ENCODE measurements at regions not wholly inside any gene's neighbourhood (a gene's known extent, or its start where the extent isn't known, plus 50 kb on each side); places are given as distances from the start of the nearest gene placed in this dataset.

DNA sequence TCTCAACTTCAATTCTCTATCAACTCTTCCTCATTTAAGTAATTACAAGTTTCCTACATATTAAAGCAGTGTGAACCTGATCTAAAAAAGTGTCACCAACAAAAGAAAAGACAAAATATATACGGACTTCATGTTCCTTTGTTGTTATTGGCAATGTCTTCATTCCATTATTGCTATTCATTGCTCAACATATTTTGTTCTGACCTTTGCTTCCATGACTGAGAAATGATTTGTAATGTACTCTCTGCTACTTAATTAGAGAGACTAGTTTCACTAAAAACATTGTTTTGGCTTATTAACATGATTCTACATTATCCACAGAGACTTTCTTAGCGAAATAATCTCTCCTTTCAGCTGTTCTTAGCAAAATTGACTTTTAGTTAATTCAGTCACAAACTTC is 657.2 kb upstream of the ROBO1 start:
- no peak for DNase-seq
- H3K27ac ChIP-seq, result no peak overlapping the region
- no peak overlapping the region for H3K4me3 ChIP-seq (ENCODE audit: low read depth, low read length)
- H3K27me3 ChIP-seq (ENCODE audit: insufficient read depth, low read depth, severe bottlenecking), result no peaks in the 10 kb centered on the region
- no peak for TF ChIP-seq CTCF (IDR thresholded peaks at IDR 0.05; ENCODE audit: low read depth, low read length)
- no peaks in the 10 kb centered on the region for H3K9me3 ChIP-seq (ENCODE audit: severe bottlenecking)
- H3K36me3 ChIP-seq, result no peaks in the 10 kb centered on the region

DNA sequence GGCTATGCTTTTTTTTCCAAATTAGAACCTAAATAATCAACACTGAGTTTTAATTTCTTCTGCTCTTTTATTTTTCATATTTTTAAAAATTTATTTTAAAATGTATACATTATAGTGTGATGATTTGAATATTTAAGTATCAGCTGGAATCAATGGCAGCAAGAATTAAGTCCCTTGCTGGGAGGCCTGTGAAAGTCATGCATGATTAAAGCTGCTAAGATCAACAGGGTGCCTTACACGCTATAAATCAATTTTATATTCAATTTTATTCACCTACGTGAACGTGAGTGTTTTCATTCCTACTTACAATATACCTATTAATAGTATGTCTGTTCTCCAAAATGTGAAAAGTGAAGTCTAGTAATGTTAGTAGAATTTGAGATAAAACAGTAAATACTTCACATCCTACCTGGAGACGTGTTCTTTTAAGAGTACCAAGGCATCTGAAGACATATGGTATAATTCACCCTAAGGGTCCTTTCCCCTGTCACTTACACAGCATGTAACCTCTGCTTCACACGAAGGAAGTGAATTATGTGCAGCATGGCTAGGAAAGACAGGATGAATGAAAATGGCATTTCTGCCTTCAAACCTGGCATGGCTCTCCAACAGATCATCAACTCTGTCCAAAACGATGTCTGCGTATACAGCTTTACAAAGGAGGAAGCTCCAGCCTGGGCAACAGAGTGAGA is 640.4 kb upstream of the ROBO1 start:
- no peak for TF ChIP-seq CTCF (IDR thresholded peaks at IDR 0.05; ENCODE audit: low read depth, low read length)
- Histone ChIP-seq H3K27ac (no peak overlapping the region), H3K4me3 (ENCODE audit: low read depth, low read length) (no peak overlapping the region), H3K9me3 (ENCODE audit: severe bottlenecking) (no peaks in the 10 kb centered on the region), H3K27me3 (ENCODE audit: insufficient read depth, low read depth, severe bottlenecking) (no peaks in the 10 kb centered on the region), H3K36me3 (no peaks in the 10 kb centered on the region)
- no peak for DNase-seq

DNA sequence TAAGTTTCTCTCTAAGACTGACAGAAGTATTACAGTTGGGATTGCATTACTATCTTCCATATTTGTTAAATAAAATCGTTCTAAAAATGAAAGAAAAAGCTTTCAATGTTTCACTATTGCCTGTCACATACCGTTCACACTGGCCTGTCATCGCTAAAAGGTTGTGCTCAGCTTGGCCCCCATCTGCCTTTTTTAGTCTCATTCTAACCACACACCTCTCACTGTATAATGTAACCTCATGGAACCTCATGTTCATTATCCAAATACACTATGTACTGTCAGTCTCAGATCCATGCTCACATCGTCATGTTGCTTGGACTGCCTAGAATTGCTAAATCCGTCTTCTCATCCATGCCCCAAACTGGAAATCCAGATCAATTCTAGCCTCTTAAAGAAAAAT is 637.8 kb upstream of the ROBO1 start:
- Histone ChIP-seq H3K4me3 (ENCODE audit: low read depth, low read length) (no peak overlapping the region), H3K27me3 (ENCODE audit: insufficient read depth, low read depth, severe bottlenecking) (no peaks in the 10 kb centered on the region), H3K27ac (no peak overlapping the region), H3K36me3 (no peaks in the 10 kb centered on the region), H3K9me3 (ENCODE audit: severe bottlenecking) (no peaks in the 10 kb centered on the region)
- no peak for TF ChIP-seq CTCF (IDR thresholded peaks at IDR 0.05; ENCODE audit: low read depth, low read length)
- no peak for DNase-seq

DNA sequence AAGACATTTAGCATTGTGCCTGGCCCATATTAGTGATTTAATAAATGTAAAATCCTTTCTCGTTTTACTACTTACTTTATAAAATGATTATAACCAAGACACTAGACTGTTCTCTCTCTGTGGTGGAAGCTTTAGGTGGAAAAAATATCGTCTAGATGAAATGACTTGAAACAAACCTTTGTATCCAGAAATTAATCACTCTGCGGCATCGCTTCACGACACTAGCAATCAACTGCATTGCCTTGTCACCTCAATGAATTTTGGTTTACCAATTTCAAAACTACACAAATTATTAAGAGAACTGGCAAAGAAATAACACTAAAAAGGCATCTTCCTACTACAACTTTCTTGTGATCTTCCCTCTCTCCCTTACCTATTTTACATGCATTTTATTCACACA is 627.2 kb upstream of the ROBO1 start:
- H3K27me3 ChIP-seq (ENCODE audit: insufficient read depth, low read depth, severe bottlenecking), result no peaks in the 10 kb centered on the region
- no peak for TF ChIP-seq CTCF (IDR thresholded peaks at IDR 0.05; ENCODE audit: low read depth, low read length)
- H3K36me3 ChIP-seq, result no peaks in the 10 kb centered on the region
- no peak overlapping the region; the same call in 1 of the 2 replicates for H3K27ac ChIP-seq
- H3K9me3 ChIP-seq (ENCODE audit: severe bottlenecking), result no peaks in the 10 kb centered on the region
- H3K4me3 ChIP-seq (ENCODE audit: low read depth, low read length), result no peak overlapping the region
- DNase-seq, result no peak

DNA sequence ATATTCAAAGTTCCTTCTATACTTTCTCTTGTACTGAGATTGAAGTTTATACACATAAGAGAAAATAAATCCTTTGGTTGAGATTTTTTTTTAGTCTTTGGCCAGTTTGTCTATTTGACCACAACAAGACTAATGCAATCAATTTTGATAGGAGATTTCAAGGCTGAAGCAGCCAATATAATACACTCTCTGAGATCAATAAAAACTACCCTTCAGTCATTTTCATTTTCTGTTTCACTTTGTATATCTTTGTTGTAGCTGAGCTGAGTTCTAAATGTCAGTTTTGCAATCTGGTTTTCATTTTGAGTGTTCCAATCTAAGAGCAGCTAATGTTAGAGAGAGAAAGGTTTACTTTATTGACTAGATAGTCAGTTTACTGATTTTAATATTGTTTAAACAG is 623.8 kb upstream of the ROBO1 start:
- no peak for DNase-seq
- Histone ChIP-seq H3K9me3 (ENCODE audit: severe bottlenecking) (no peaks in the 10 kb centered on the region), H3K27ac (no peak overlapping the region), H3K27me3 (ENCODE audit: insufficient read depth, low read depth, severe bottlenecking) (no peaks in the 10 kb centered on the region), H3K36me3 (no peaks in the 10 kb centered on the region), H3K4me3 (ENCODE audit: low read depth, low read length) (no peak overlapping the region)
- no peak for TF ChIP-seq CTCF (IDR thresholded peaks at IDR 0.05; ENCODE audit: low read depth, low read length)

- Histone ChIP-seq H3K27me3 (ENCODE audit: insufficient read depth, low read depth, severe bottlenecking) (no peaks in the 10 kb centered on the region), H3K4me3 (ENCODE audit: low read depth, low read length) (no peak overlapping the region), H3K9me3 (ENCODE audit: severe bottlenecking) (no peaks in the 10 kb centered on the region), H3K27ac (no peak overlapping the region), H3K36me3 (no peaks in the 10 kb centered on the region)
- no peak for DNase-seq
- no peak for TF ChIP-seq CTCF (IDR thresholded peaks at IDR 0.05; ENCODE audit: low read depth, low read length)
Measured at GRCh38 chr3:80384811-80385210, 617.0 kb upstream of the ROBO1 start.
